Activated T-cell treated with anti-CD3 and anti-CD28 coated beads, Interleukin-2, amount 50 U/mL, for 4 hours (primary cell): ENCODE measurements at regions not wholly inside any gene's neighbourhood (a gene's known extent, or its start where the extent isn't known, plus 50 kb on each side); places are given as distances from the start of the nearest gene placed in this dataset.
"Not testable (repeated sequence)": the region's sequence is repeated elsewhere in the genome, so short reads cannot be mapped to it uniquely, and the experiment has no call there.

Experiments
- ATAC-seq, 2 donors: fragments of 200-7000 bp; cut with Tn5 transposase; one replicate each; pipeline ENCODE4 v1.10.0; 2021
- DNase-seq: peaks from one replicate; pipeline ENCODE4 v3.0.0-alpha.2; 2020
- H3K27me3 Mint-ChIP-seq: one replicate; pipeline ENCODE4 v1.8.0; 2021; ENCODE audit warnings: low read depth, mixed read lengths
- H3K36me3 Mint-ChIP-seq: one replicate; pipeline ENCODE4 v1.8.0; 2022; ENCODE audit warnings: mixed read lengths; ENCODE audit not compliant: insufficient read depth
- H3K4me1 Mint-ChIP-seq: one replicate; pipeline ENCODE4 v1.8.0; 2021; ENCODE audit warnings: low read depth, mixed read lengths
- H3K4me3 Mint-ChIP-seq: one replicate; pipeline ENCODE4 v1.8.0; 2021; ENCODE audit warnings: mild to moderate bottlenecking, moderate library complexity, mixed read lengths
- H3K9me3 Mint-ChIP-seq: one replicate; pipeline ENCODE4 v1.8.0; 2021; ENCODE audit warnings: mixed read lengths

GRCh38 chr5:102666164-102666946, 88.8 kb upstream of the PAM start:
- Mint-ChIP-seq H3K4me1 (no peaks in the 10 kb centered on the region), H3K27me3 (peaks cover 11% of the 10 kb centered on the region)

GRCh38 chr5:102668220-102668932, 86.7 kb upstream of the PAM start:
- Mint-ChIP-seq H3K36me3 (no peaks in the 10 kb centered on the region), H3K4me1 (no peaks in the 10 kb centered on the region), H3K27me3 (peaks cover 13% of the 10 kb centered on the region), H3K9me3 (no peaks in the 10 kb centered on the region), H3K4me3 (no peak overlapping the region)
- DNase-seq (no peak), ATAC-seq (no peak)

More at GRCh38 chr5:102666164-102666946, 88.8 kb upstream of the PAM start:
- H3K36me3 Mint-ChIP-seq, result no peaks in the 10 kb centered on the region
- DNase-seq (no peak), ATAC-seq (no peak)
- H3K9me3 Mint-ChIP-seq, result no peaks in the 10 kb centered on the region
- no peak overlapping the region for H3K4me3 Mint-ChIP-seq

- Mint-ChIP-seq H3K4me3 (no peak overlapping the region), H3K27me3 (peaks cover 14% of the 10 kb centered on the region), H3K4me1 (no peaks in the 10 kb centered on the region), H3K36me3 (no peaks in the 10 kb centered on the region), H3K9me3 (no peaks in the 10 kb centered on the region)
- DNase-seq, result no peak
- ATAC-seq, result no peak
These were observed 84.8 kb upstream of the PAM start for GRCh38 chr5:102670224-102670836.

- not testable (repeated sequence) for H3K4me1 Mint-ChIP-seq, ATAC-seq, DNase-seq, H3K36me3 Mint-ChIP-seq, H3K4me3 Mint-ChIP-seq, H3K9me3 Mint-ChIP-seq
- peaks cover 14% of the 10 kb centered on the region for H3K27me3 Mint-ChIP-seq
These were observed 83.9 kb upstream of the PAM start for GRCh38 chr5:102671033-102671734.

- Mint-ChIP-seq H3K9me3 (no peaks in the 10 kb centered on the region), H3K4me3 (no peak overlapping the region)
- no peak for DNase-seq
These were observed 76.6 kb upstream of the PAM start for GRCh38 chr5:102678267-102679058.

GRCh38 chr5:102681403-102681983, 73.6 kb upstream of the PAM start:
- ATAC-seq, result peak; percentile 80 to 84

More at GRCh38 chr5:102678267-102679058, 76.6 kb upstream of the PAM start:
- Mint-ChIP-seq H3K27me3 (peaks cover 1% of the 10 kb centered on the region), H3K36me3 (no peaks in the 10 kb centered on the region), H3K4me1 (no peaks in the 10 kb centered on the region)
- no peak for ATAC-seq

GRCh38 chr5:102682101-102682647, 72.9 kb upstream of the PAM start:
- Mint-ChIP-seq H3K27me3 (no peaks in the 10 kb centered on the region), H3K9me3 (no peaks in the 10 kb centered on the region), H3K4me3 (no peak overlapping the region), H3K4me1 (no peaks in the 10 kb centered on the region), H3K36me3 (no peaks in the 10 kb centered on the region)
- no peak for DNase-seq
- ATAC-seq, result no peak

More at GRCh38 chr5:102681403-102681983, 73.6 kb upstream of the PAM start:
- H3K4me3 Mint-ChIP-seq, result no peak overlapping the region
- no peaks in the 10 kb centered on the region for H3K4me1 Mint-ChIP-seq
- DNase-seq, result peak; percentile 58
- no peaks in the 10 kb centered on the region for H3K27me3 Mint-ChIP-seq
- no peaks in the 10 kb centered on the region for H3K36me3 Mint-ChIP-seq
- no peaks in the 10 kb centered on the region for H3K9me3 Mint-ChIP-seq

- H3K36me3 Mint-ChIP-seq, H3K27me3 Mint-ChIP-seq, H3K4me1 Mint-ChIP-seq, H3K9me3 Mint-ChIP-seq, H3K4me3 Mint-ChIP-seq, DNase-seq, ATAC-seq: not testable (repeated sequence)
These were observed 67.0 kb upstream of the PAM start for GRCh38 chr5:102688076-102688475.

- not testable (repeated sequence) for H3K36me3 Mint-ChIP-seq, H3K9me3 Mint-ChIP-seq, H3K4me3 Mint-ChIP-seq, DNase-seq, ATAC-seq, H3K4me1 Mint-ChIP-seq, H3K27me3 Mint-ChIP-seq
These were observed 66.3 kb upstream of the PAM start for GRCh38 chr5:102688581-102689342.

- no peaks in the 10 kb centered on the region for H3K9me3 Mint-ChIP-seq
- ATAC-seq (no peak), DNase-seq (no peak)
- peaks cover 8% of the 10 kb centered on the region for H3K27me3 Mint-ChIP-seq
- no peak overlapping the region for H3K4me3 Mint-ChIP-seq
- H3K4me1 Mint-ChIP-seq, result no peaks in the 10 kb centered on the region
- H3K36me3 Mint-ChIP-seq, result no peaks in the 10 kb centered on the region
These were observed 64.2 kb upstream of the PAM start for GRCh38 chr5:102690910-102691309.

- Mint-ChIP-seq H3K4me3 (no peak overlapping the region), H3K4me1 (no peaks in the 10 kb centered on the region), H3K27me3 (peaks cover 8% of the 10 kb centered on the region), H3K9me3 (no peaks in the 10 kb centered on the region), H3K36me3 (no peaks in the 10 kb centered on the region)
- DNase-seq (no peak), ATAC-seq (no peak)
These were observed 63.7 kb upstream of the PAM start for GRCh38 chr5:102691434-102691833.

- DNase-seq (no peak), ATAC-seq (no peak)
- Mint-ChIP-seq H3K4me3 (no peak overlapping the region), H3K4me1 (no peaks in the 10 kb centered on the region), H3K27me3 (no peaks in the 10 kb centered on the region), H3K36me3 (no peaks in the 10 kb centered on the region), H3K9me3 (no peaks in the 10 kb centered on the region)
These were observed 54.8 kb upstream of the PAM start for GRCh38 chr5:102700120-102700831.
